Calu3 (cell line): ENCODE measurements at regions not wholly inside any gene's neighbourhood (a gene's known extent, or its start where the extent isn't known, plus 50 kb on each side); places are given as distances from the start of the nearest gene placed in this dataset.
"Not testable (repeated sequence)": the region's sequence is repeated elsewhere in the genome, so short reads cannot be mapped to it uniquely, and the experiment has no call there.

Experiments
- BruUV-seq: library from RNA; stranded (reverse); fragments of 400-500 nt; replicated peaks from 2 replicates; lab custom pipeline; 2021; lab: Mats Ljungman, UMichigan
- CTCF ChIA-PET: fragments of 300-600 bp; sonication (Branson Sonifier 250); formaldehyde crosslinking; loops from one replicate; lab custom pipeline; 2022; ENCODE audit warnings: antibody characterized with exemption; lab: Charles Lee
- DNase-seq: peaks from one replicate; pipeline ENCODE4 v3.0.0; 2022
- H3K27ac Mint-ChIP-seq: one replicate; pipeline ENCODE4 v1.8.0; 2022; ENCODE audit warnings: mixed read lengths; ENCODE audit not compliant: unreplicated experiment
- H3K27me3 Mint-ChIP-seq: one replicate; pipeline ENCODE4 v1.8.0; 2022; ENCODE audit warnings: mixed read lengths; ENCODE audit not compliant: unreplicated experiment
- H3K36me3 Mint-ChIP-seq: one replicate; pipeline ENCODE4 v1.8.0; 2022; ENCODE audit warnings: mild to moderate bottlenecking, moderate library complexity, mixed read lengths; ENCODE audit not compliant: insufficient read depth, unreplicated experiment
- H3K4me1 Mint-ChIP-seq: one replicate; pipeline ENCODE4 v1.8.0; 2022; ENCODE audit warnings: mild to moderate bottlenecking, low read depth, mixed read lengths; ENCODE audit not compliant: unreplicated experiment
- H3K4me3 Mint-ChIP-seq: one replicate; pipeline ENCODE4 v1.8.0; 2022; ENCODE audit warnings: mild to moderate bottlenecking, low read depth, moderate library complexity, mixed read lengths; ENCODE audit not compliant: unreplicated experiment
- H3K9me3 Mint-ChIP-seq: one replicate; pipeline ENCODE4 v1.8.0; 2022; ENCODE audit warnings: low read depth, mixed read lengths; ENCODE audit not compliant: unreplicated experiment
- intact Hi-C: fragments of 100-400 bp; cut with micrococcal nuclease; formaldehyde crosslinking; loops from one replicate; pipeline ENCODE4 v1.10.0; 2022; ENCODE audit not compliant: unreplicated experiment

DNA sequence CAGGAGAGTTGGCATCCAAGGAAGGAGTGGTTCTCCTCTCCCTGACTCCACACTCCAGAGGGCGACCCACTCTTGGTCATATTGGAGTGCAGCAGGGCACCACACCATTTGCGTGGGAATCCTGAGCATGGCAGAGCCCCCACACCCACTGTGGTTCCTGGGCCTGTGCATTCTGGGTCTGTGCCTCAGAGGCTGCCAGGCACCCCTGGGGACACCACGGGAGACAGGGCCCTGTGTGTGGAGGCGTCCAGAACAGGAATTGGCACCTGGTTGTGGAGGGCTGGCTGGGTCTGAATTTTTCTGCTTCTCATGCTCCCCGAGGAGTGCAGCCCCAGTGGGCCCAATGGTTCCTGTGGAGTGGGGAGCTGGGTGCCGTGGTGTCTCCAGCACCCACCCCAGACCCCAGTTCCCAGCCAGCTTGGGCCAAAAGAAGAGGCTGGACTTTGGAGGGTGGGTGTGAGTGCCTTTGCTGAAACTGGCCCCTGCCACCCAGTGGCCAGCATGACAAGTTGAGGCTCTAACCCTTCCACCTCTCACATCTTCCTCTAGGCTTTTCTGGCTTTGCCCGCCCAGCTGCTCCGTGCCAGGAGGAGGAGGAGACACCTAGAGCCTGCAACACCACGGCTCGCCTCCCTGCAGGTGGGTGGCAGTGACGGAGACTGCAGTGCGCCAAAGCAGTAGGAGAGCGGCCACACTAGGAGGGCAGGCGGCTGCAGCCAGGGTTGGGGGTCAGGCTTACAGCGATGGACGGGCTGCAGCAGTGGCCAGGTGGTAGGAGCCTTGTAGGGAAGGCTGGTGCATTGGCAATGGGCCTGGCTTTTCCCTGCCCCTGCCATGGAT, 250.7 kb downstream of the TP53TG3F start:
- intact Hi-C loops, DNase-seq, H3K36me3 Mint-ChIP-seq, H3K27me3 Mint-ChIP-seq, BruUV-seq, H3K4me3 Mint-ChIP-seq, H3K27ac Mint-ChIP-seq, H3K4me1 Mint-ChIP-seq, CTCF ChIA-PET: not testable (repeated sequence)
- peaks cover 13% of the 10 kb centered on the region for H3K9me3 Mint-ChIP-seq

DNA sequence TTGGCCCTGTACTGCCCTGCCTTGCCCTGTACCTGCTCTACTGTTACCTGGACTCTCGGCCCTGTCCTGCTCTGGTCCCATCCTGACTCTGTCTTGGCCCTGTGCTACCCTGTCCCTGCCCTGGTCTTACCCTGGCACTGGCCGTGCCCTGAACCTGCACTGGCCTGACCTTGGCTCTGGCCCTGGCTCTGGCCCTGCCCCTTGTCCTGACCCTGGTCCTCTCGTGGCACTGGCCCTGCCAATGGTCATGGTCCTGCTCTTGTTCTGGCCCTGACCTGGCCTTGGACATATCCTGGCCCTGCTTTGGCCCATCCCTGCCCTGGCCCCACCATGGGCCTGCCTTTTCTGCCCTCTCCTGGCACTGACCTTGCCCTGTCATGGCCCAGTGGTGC, 251.3 kb downstream of the TP53TG3F start:
- DNase-seq, H3K4me3 Mint-ChIP-seq, H3K4me1 Mint-ChIP-seq, CTCF ChIA-PET, H3K27me3 Mint-ChIP-seq, BruUV-seq, intact Hi-C loops, H3K27ac Mint-ChIP-seq, H3K36me3 Mint-ChIP-seq: not testable (repeated sequence)
- peaks cover 13% of the 10 kb centered on the region for H3K9me3 Mint-ChIP-seq

DNA sequence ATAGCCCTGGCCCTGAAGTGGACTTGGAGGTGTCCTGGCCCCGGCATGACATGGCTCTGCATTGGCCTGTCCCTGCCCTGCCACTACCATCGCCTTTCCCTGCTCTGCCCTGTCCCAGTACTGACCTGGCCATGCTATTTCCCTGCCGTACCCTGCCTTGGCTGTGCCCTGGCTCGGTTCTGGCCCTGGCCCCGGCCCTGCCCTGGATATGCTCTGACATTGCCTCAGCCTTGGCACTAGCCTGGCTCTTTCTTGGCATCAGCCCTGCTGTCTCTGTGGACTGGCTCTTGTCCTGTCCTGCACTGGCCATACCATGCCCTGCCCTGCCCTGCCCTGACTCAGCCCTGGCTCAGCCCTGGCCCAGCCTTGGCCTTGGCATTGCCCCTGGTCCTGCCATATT, 252.2 kb downstream of the TP53TG3F start:
- BruUV-seq, H3K4me1 Mint-ChIP-seq, DNase-seq, CTCF ChIA-PET, H3K27me3 Mint-ChIP-seq, H3K36me3 Mint-ChIP-seq, H3K4me3 Mint-ChIP-seq, H3K27ac Mint-ChIP-seq, intact Hi-C loops: not testable (repeated sequence)
- H3K9me3 Mint-ChIP-seq, result peaks cover 13% of the 10 kb centered on the region

DNA sequence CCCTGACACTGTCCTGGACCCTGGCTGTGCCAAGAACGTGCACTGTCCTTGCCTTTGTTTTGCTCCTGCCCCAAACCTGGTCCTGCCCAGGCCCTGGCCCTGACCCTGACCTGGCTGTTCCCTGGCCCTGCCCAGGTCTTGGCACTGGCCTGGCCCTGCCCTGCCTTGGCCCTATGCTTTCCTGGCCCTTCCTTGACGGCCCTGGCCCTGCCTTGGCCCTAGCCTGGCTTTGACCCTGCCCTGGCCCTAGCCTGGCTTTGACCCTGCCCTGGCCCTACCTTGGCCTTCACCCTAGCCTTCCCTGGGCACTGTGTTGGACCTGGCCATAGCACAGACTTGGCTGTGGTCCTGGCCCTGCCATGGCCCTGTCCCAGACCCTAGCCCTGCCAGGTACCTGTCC, 252.9 kb downstream of the TP53TG3F start:
- BruUV-seq, H3K4me1 Mint-ChIP-seq, H3K27me3 Mint-ChIP-seq, H3K36me3 Mint-ChIP-seq, H3K4me3 Mint-ChIP-seq, CTCF ChIA-PET, H3K27ac Mint-ChIP-seq, DNase-seq, intact Hi-C loops: not testable (repeated sequence)
- H3K9me3 Mint-ChIP-seq, result peaks cover 13% of the 10 kb centered on the region

- H3K4me1 Mint-ChIP-seq, H3K27me3 Mint-ChIP-seq, H3K36me3 Mint-ChIP-seq, H3K4me3 Mint-ChIP-seq, CTCF ChIA-PET, intact Hi-C loops, DNase-seq, H3K27ac Mint-ChIP-seq, BruUV-seq: not testable (repeated sequence)
- H3K9me3 Mint-ChIP-seq, result peaks cover 13% of the 10 kb centered on the region
These were observed 253.7 kb downstream of the TP53TG3F start for GRCh38 chr16:33712851-33713709.

GRCh38 chr16:33713710-33714538, 254.5 kb downstream of the TP53TG3F start:
- DNase-seq, H3K4me3 Mint-ChIP-seq, CTCF ChIA-PET, BruUV-seq, H3K27me3 Mint-ChIP-seq, H3K27ac Mint-ChIP-seq, intact Hi-C loops, H3K36me3 Mint-ChIP-seq, H3K4me1 Mint-ChIP-seq: not testable (repeated sequence)
- peaks cover 17% of the 10 kb centered on the region for H3K9me3 Mint-ChIP-seq

- H3K27me3 Mint-ChIP-seq, H3K4me3 Mint-ChIP-seq, H3K9me3 Mint-ChIP-seq, BruUV-seq, DNase-seq, intact Hi-C loops, H3K4me1 Mint-ChIP-seq, H3K27ac Mint-ChIP-seq, CTCF ChIA-PET, H3K36me3 Mint-ChIP-seq: not testable (repeated sequence)
These were observed 271.8 kb downstream of the TP53TG3F start for GRCh38 chr16:33731167-33731566.

- H3K4me1 Mint-ChIP-seq, H3K4me3 Mint-ChIP-seq, intact Hi-C loops, BruUV-seq, H3K36me3 Mint-ChIP-seq, H3K9me3 Mint-ChIP-seq, DNase-seq, H3K27ac Mint-ChIP-seq, CTCF ChIA-PET, H3K27me3 Mint-ChIP-seq: not testable (repeated sequence)
These were observed 275.2 kb downstream of the TP53TG3F start for GRCh38 chr16:33734650-33735049.
